ENCODE measurements at regions not wholly inside any gene's neighbourhood (a gene's known extent, or its start where the extent isn't known, plus 50 kb on each side); places are given as distances from the start of the nearest gene placed in this dataset.

DNA sequence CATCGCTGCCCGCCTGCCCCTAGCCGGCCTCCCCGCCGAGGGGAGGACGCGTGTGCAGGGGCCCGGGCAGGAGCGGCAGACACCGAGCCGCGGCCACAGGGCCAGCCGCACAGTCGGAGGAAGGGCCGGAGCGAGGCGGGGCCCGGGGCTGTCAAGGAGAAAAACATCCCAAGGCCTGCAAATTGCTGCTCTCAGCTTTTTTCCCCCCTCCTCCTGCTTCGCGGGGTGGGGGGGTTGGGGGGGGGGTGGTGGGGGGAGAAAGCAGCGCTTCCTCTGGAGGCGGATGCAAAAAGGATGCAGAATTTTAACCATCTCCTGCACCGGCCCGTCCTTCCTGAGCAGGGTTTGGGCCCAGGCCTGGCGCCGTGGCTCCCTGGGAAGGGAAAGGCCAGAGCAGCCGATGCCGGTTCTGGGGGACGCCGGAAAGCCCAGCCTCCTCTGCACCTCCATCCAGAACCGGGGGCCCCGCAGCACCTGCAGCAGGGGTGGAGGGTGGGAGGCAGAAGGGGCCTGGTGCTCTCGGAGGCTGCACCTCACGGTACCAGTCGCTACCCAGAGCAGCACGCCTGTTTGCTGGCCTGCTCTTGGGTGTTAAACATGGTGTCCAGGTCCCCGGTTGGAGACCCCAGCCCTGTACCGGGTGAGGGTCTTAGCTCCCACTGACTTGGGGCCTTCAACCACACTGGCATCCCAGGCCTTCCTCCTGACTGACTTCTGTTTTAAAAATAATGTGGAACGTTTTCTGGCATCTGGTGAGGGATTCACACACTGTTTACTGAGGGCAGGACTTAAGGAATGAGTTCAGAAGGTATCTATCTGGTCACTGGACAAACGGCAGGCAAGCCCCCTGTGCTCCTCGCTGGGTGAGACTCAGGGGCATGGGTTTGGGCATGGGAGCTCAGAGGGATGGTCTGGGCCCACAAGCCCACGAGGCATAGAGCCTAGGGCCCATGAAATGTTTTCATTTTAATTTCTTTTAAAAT lies 77.4 kb upstream of the WNT7B start:
- H3K36me3 ChIP-seq (ENCODE audit: control insufficient read depth, insufficient read depth, low read length), result peaks cover 15% of the 10 kb centered on the region
- no peaks in the 10 kb centered on the region for H3K9me3 ChIP-seq (replicated peaks; ENCODE audit: control insufficient read depth, low read depth, low read length)
- H3K4me1 ChIP-seq (ENCODE audit: control insufficient read depth, insufficient read depth, low read length), result peaks cover 61% of the 10 kb centered on the region
- H3K27ac ChIP-seq (ENCODE audit: low read length), result peak overlapping the region; percentile 90
- H3K27me3 ChIP-seq (ENCODE audit: control insufficient read depth, insufficient read depth, low read length), result no peaks in the 10 kb centered on the region
- H3K4me3 ChIP-seq (ENCODE audit: low read length), result peak overlapping the region; percentile 63
- peak; percentile 95 for DNase-seq
- 18% methylated on average over 18 of the region's 42 CpGs for WGBS (ENCODE audit: insufficient coverage)

DNA sequence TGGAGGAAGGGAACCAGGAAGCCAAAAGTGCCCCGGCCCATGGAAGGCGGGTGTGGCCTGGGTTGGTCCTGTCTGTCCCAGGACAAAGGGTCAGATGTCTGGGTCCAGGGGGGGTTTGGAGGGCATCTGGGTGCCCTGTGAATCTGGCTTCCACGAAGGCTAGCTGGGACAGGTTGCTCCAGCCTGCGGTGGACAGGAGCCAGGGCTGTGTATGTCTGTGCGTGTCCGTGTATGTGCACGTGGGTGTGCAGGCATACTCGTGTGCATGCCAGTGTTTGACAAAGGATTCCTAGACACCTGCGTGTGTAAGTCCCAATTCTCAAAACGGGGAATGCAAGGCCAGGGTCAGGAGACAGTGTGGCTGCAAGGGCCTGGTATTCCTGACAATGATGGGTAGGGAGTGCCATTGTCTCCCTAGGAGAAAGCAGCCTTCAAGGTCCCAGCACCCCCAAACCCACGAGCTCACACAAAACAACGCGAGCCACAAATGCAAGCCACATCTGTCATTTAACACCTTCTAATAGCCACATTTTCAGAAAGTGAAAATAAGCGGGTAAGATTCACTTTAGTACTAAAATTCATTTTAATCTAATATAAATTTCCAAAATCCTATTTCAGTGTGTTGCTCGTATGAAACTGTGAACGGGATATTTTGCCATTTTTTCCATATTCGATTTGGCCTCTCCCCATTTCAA lies 78.4 kb upstream of the WNT7B start:
- Histone ChIP-seq H3K4me3 (ENCODE audit: low read length) (no peak overlapping the region), H3K27ac (ENCODE audit: low read length) (peak overlapping the region; percentile 90), H3K36me3 (ENCODE audit: control insufficient read depth, insufficient read depth, low read length) (peaks cover 9% of the 10 kb centered on the region), H3K4me1 (ENCODE audit: control insufficient read depth, insufficient read depth, low read length) (peaks cover 61% of the 10 kb centered on the region), H3K9me3 (replicated peaks; ENCODE audit: control insufficient read depth, low read depth, low read length) (no peaks in the 10 kb centered on the region), H3K27me3 (ENCODE audit: control insufficient read depth, insufficient read depth, low read length) (no peaks in the 10 kb centered on the region)
- 81% methylated on average over 13 of the region's 17 CpGs for WGBS (ENCODE audit: insufficient coverage)
- no peak for DNase-seq

DNA sequence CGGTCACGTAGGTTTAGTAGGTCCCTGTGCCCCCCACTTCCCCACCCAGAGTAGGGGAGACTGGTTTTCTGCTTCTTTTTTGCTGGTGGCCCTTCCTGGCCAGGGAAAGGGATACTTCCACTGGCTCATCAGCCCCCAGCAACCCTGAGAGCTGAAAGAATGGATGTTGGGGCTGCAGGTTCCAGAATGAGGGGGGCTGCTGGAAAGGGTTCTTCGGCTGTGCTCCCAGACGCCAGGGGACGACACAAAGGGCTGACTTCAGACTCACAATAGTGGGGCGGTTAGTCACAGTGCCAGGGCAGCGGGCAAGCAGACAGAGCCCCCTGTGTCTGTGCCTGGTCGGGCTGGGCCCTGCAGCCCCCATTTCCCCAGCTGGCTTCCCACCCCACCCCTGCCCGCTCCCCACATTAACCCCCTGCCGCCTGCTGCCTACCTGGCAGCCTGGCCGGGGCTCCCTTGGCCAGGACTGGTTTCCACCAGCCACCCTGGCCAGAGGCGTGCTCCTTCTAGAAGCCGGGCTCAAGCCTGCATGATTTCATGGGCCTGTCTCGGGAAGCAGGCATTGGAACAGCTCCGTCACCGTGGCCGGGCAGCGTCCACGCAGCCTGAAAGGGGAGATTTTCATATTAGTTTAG lies 79.1 kb upstream of the WNT7B start:
- peaks cover 57% of the 10 kb centered on the region for H3K4me1 ChIP-seq (ENCODE audit: control insufficient read depth, insufficient read depth, low read length)
- H3K4me3 ChIP-seq (ENCODE audit: low read length), result no peak overlapping the region
- H3K27me3 ChIP-seq (ENCODE audit: control insufficient read depth, insufficient read depth, low read length), result peaks cover 2% of the 10 kb centered on the region
- H3K9me3 ChIP-seq (replicated peaks; ENCODE audit: control insufficient read depth, low read depth, low read length), result no peaks in the 10 kb centered on the region
- H3K27ac ChIP-seq (ENCODE audit: low read length), result peak overlapping the region; percentile 62
- DNase-seq, result no peak
- WGBS (ENCODE audit: insufficient coverage), result 74% methylated on average over 14 of the region's 19 CpGs
- H3K36me3 ChIP-seq (ENCODE audit: control insufficient read depth, insufficient read depth, low read length), result peaks cover 8% of the 10 kb centered on the region

DNA sequence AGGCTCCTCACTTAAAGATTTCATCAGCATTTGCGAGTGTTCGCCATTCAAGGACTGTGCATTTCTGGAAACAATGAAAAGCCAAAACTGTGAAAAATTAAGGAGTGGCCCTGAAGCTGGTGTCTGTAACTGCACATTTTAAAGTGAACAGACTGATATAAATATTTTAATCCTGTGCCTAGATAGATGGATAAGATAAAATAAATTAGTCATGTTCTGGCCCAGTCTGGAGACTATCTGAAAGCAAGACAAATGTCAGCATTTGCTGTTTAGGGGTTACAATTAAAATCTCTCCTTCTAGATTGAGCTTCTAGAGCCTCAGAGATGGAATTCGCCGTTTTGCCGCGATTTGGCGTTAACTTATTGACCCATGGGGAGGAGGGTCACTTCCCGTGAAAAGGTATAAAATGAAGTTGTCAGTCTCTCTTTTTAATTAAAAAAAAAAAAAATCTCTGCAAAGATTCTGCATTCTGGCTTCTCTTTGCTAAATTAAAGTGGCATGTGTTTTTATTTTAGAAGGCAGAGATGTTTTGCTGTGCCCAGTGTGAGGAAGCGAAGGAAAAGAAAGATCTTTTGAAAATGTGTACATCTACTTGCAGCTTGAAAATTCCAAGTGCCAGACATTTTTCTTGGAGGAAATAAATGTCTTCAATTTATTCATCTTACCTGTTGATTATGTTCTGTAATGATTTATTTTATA lies 79.7 kb upstream of the WNT7B start:
- H3K27ac ChIP-seq (ENCODE audit: low read length), result peak overlapping the region; percentile 62
- WGBS (ENCODE audit: insufficient coverage), result no CpG with 5 or more reads among the region's 9 CpGs
- no peak overlapping the region for H3K4me3 ChIP-seq (ENCODE audit: low read length)
- no peak for DNase-seq
- H3K27me3 ChIP-seq (ENCODE audit: control insufficient read depth, insufficient read depth, low read length), result peaks cover 2% of the 10 kb centered on the region
- peaks cover 3% of the 10 kb centered on the region for H3K36me3 ChIP-seq (ENCODE audit: control insufficient read depth, insufficient read depth, low read length)
- no peaks in the 10 kb centered on the region for H3K9me3 ChIP-seq (replicated peaks; ENCODE audit: control insufficient read depth, low read depth, low read length)
- H3K4me1 ChIP-seq (ENCODE audit: control insufficient read depth, insufficient read depth, low read length), result peaks cover 52% of the 10 kb centered on the region

DNA sequence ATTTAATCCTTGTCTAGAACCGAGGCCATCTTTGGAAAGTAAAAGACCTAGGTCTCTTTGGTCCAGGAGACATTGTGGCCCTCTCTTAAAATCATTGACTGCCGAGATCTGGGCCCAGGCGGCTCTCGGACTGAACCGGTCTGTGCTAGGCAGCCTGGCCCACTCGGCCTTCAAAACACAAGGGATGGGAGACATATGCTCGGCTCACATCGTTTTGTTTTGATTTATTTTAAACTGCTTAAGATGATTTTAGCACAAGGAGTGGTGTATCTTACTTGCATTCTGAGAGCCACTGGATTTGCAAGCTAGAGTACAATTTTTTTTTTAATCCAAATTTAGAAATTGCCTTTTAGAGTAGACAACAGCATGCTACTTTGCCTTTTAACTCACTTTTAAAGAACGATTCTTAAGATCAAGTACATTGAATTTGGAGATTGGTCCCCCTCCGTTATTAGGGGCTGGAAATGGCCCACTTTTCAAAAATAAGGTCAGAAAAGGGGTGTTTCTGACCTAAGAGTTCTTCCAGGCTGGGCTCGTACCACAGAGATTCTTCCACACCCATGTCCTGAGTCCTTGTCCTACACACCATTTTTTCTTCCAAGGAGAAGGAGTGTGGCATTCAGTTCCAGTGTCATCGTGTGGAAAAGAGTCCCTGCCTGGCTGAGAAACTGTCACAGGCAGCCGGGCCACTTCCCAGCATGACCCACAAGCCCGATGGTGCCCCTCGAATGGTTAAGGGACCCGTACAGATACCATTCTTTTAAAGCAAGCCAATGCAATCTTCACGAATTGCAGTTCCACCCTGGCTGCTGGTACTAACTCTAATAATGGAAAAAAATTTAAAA lies 80.5 kb upstream of the WNT7B start:
- WGBS (ENCODE audit: insufficient coverage), result 81% methylated on average over 10 of the region's 17 CpGs
- Histone ChIP-seq H3K9me3 (replicated peaks; ENCODE audit: control insufficient read depth, low read depth, low read length) (no peaks in the 10 kb centered on the region), H3K4me3 (ENCODE audit: low read length) (no peak overlapping the region), H3K27me3 (ENCODE audit: control insufficient read depth, insufficient read depth, low read length) (peaks cover 2% of the 10 kb centered on the region), H3K4me1 (ENCODE audit: control insufficient read depth, insufficient read depth, low read length) (peaks cover 44% of the 10 kb centered on the region), H3K27ac (ENCODE audit: low read length) (peak overlapping the region; percentile 89), H3K36me3 (ENCODE audit: control insufficient read depth, insufficient read depth, low read length) (peaks cover 7% of the 10 kb centered on the region)
- no peak for DNase-seq

DNA sequence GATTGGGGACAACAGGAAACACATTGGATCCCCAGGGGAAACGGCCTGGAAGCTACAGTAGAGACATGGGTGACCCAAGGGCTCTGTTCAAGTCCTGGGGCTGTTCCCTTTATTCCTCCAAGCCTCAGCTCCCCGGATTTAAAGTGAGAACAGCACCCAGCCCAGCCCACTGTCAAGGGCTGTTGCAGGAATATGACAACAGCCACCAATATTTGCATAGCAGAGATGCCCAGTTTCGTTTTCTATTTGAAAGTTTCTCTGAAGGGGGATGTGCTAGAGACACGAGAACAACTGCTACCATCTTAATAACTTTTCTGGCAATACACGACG lies 81.1 kb upstream of the WNT7B start:
- no peaks in the 10 kb centered on the region for H3K9me3 ChIP-seq (replicated peaks; ENCODE audit: control insufficient read depth, low read depth, low read length)
- peaks cover 3% of the 10 kb centered on the region for H3K27me3 ChIP-seq (ENCODE audit: control insufficient read depth, insufficient read depth, low read length)
- peaks cover 38% of the 10 kb centered on the region for H3K4me1 ChIP-seq (ENCODE audit: control insufficient read depth, insufficient read depth, low read length)
- peaks cover 7% of the 10 kb centered on the region for H3K36me3 ChIP-seq (ENCODE audit: control insufficient read depth, insufficient read depth, low read length)
- H3K4me3 ChIP-seq (ENCODE audit: low read length), result no peak overlapping the region
- H3K27ac ChIP-seq (ENCODE audit: low read length), result peak overlapping the region; percentile 89
- DNase-seq, result no peak
- no CpG with 5 or more reads among the region's 6 CpGs for WGBS (ENCODE audit: insufficient coverage)

DNA sequence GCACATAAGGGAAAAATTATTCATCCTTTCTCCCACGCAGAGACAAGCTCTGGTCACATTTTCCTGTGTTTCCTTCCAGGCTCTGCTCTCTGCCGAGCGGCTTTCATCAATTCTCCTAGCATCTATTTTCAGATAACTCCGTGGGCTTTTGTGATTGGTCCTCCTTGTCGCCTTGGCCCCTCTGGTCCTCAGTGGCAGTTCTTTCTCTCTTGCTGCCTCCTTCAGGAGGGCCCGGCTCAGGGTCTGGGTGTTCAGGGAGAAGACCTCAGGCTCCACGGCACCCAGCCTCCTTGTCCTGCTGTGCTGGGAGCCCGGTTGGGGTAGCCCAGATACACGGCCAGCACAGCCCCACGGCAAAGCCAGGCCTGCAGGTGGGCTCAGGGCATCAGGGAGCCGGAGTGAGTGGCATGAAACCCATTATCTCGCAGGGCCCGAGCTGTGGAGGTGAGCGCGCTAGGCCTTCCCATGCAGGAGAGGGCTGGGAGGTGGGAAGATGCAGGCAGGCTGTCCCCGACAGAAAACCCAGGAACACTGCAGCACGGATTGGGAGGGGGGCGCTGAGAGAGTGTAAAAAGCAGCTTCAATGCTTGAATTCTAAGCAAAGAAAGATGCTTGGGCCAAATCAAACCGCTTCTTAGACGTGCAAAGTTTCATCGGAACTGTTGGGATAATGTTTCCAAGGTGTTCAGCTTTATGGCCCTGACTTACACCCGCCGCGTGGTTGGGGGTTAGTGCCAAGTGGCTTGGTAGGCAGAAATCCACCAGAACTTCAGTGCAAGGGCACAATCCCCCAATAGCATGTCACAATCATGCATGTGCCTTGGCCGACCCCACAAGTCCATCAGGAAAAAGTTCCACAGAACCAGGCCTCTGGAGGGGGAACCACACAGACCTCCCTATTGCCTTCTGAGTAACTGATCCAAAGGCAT lies 81.9 kb upstream of the WNT7B start:
- Histone ChIP-seq H3K4me3 (ENCODE audit: low read length) (no peak overlapping the region), H3K9me3 (replicated peaks; ENCODE audit: control insufficient read depth, low read depth, low read length) (no peaks in the 10 kb centered on the region), H3K36me3 (ENCODE audit: control insufficient read depth, insufficient read depth, low read length) (peaks cover 8% of the 10 kb centered on the region), H3K27ac (ENCODE audit: low read length) (peak overlapping the region; percentile 89), H3K27me3 (ENCODE audit: control insufficient read depth, insufficient read depth, low read length) (peaks cover 6% of the 10 kb centered on the region), H3K4me1 (ENCODE audit: control insufficient read depth, insufficient read depth, low read length) (peaks cover 34% of the 10 kb centered on the region)
- 70% methylated on average over 22 of the region's 25 CpGs for WGBS (ENCODE audit: insufficient coverage)
- DNase-seq, result peak; percentile 80

DNA sequence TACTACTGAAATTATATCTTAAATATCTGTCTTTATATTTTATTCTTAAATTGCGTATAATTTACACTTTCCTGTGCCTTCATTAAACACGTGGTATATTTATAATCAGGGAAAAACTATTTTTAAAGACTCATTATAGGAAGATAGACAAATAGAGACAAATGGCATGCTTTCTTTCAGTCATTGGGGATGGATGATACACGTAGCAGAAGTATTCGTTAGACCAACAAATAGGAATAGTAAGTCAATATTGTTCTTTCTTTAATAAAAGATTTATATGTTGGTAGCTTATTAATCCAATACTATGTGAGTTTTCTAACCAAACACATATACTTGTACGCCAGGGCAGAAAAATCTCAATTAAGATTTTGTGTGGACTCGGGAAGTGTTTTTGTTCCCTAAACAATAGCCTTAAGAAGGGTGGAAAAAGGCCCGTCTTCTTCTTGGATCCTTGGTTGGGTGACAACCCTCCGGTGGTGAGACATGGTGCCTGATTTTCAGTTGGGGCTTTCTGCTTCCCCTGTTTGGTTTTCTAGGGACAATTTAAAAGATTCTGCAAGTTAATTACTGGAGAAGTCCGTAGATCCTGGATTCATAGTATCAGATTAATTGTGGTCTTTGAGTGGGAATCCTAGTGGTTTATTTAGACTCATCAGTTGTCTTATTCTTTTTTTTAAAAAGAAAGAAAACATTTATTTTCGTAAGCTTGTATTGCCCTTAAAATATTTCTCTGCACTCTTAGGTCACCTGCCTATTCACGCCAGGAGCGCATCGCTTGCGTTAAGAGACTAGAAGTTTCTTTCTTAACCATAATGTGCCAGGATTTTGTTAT lies 83.5 kb upstream of the WNT7B start:
- no peak for DNase-seq
- WGBS (ENCODE audit: insufficient coverage), result 86% methylated on average over 6 of the region's 14 CpGs
- H3K27me3 ChIP-seq (ENCODE audit: control insufficient read depth, insufficient read depth, low read length), result peaks cover 9% of the 10 kb centered on the region
- no peak overlapping the region for H3K27ac ChIP-seq (ENCODE audit: low read length)
- H3K4me1 ChIP-seq (ENCODE audit: control insufficient read depth, insufficient read depth, low read length), result peaks cover 21% of the 10 kb centered on the region
- no peaks in the 10 kb centered on the region for H3K9me3 ChIP-seq (replicated peaks; ENCODE audit: control insufficient read depth, low read depth, low read length)
- H3K36me3 ChIP-seq (ENCODE audit: control insufficient read depth, insufficient read depth, low read length), result peaks cover 11% of the 10 kb centered on the region
- H3K4me3 ChIP-seq (ENCODE audit: low read length), result no peak overlapping the region

Measured in muscle of leg (tissue), 3 donors.